ENCODE measurements at regions not wholly inside any gene's neighbourhood (a gene's known extent, or its start where the extent isn't known, plus 50 kb on each side); places are given as distances from the start of the nearest gene placed in this dataset.
"Not testable (repeated sequence)": the region's sequence is repeated elsewhere in the genome, so short reads cannot be mapped to it uniquely, and the experiment has no call there.

DNA sequence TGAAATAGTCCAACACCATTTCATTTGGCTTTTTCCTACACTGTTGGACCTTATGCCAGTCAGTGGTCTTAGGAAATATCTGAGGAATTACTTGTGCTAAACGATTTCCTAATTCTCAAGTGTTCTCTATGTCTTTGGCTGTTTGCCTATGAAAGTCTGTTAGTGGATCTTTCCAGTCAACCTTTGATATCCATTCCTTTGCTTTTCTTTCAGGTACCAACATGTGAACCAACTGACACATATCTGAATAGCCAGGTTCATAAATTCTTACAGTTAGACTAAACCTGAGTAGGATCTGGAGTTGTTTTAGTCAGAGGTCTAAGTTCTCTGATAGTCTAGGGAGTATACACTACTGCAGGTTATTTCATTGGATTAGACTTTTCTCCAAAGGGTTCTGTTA is 343.5 kb upstream of the LRRC3B start:
- no peak for DNase-seq (ENCODE audit: extremely low spot score)
- POLR2A ChIA-PET, result no interaction called here
- TF ChIP-seq CTCF (IDR thresholded peaks at IDR 0.05; ENCODE audit: control extremely low read depth, extremely low read depth, low read depth, missing control alignments), result no peak
- CTCF ChIA-PET, result no interaction called here

DNA sequence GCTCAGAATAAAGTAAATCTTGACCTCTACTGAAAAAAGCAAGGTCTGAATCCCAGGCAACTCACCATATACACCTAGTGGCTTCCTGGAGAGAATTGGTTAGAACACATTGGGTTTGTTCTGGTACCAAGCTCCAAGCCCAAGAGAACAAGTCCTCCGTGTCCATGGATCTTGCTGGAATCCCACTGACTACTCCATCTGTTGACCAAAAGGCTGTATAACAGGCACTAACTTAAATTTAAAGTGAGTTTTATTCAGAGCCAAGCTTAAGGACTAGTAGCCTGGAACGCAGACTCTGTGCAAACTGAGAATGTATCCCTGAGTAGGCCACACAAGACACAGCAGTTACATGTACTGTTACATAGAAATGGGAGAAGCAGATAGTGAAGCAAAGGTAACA is 342.1 kb upstream of the LRRC3B start:
- ChIA-PET CTCF (no interaction called here), POLR2A (no interaction called here)
- TF ChIP-seq CTCF (IDR thresholded peaks at IDR 0.05; ENCODE audit: control extremely low read depth, extremely low read depth, low read depth, missing control alignments), result no peak
- DNase-seq (ENCODE audit: extremely low spot score), result no peak

GRCh38 chr3:26281284-26281985 is 341.1 kb upstream of the LRRC3B start:
- DNase-seq (ENCODE audit: extremely low spot score), result no peak
- TF ChIP-seq CTCF (IDR thresholded peaks at IDR 0.05; ENCODE audit: control extremely low read depth, extremely low read depth, low read depth, missing control alignments), result no peak
- ChIA-PET CTCF (interaction anchor here (1.2 kb wide), 1 partner anchor 26 kb away, joined by 3 read pairs; no protein-coding TSS in a partner anchor), POLR2A (no interaction called here)

GRCh38 chr3:26284503-26284902 is 338.1 kb upstream of the LRRC3B start:
- DNase-seq (ENCODE audit: extremely low spot score); CTCF ChIA-PET; POLR2A ChIA-PET: not testable (repeated sequence)

DNA sequence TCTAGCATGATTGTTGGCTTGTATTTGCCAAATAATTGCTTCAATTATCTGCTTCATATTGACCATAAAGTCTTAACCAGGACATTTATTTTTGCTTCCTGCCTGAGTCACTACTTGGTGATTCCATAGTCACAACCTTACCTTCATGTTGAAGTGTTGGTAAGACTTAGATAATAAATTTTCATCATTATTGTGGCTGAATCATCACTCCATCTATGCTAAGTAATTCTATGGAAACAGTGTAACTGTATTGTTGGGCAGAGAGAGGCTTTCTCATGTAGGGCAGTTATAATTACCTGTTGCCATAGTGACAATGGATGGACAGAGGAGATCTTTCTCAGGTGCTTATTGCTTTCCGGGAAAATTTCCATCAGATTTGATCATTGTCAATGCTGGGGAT is 330.7 kb upstream of the LRRC3B start:
- POLR2A ChIA-PET, result no interaction called here
- DNase-seq (ENCODE audit: extremely low spot score), result no peak
- CTCF ChIA-PET, result no interaction called here
- TF ChIP-seq CTCF (IDR thresholded peaks at IDR 0.05; ENCODE audit: control extremely low read depth, extremely low read depth, low read depth, missing control alignments), result no peak

GRCh38 chr3:26292780-26293179 is 329.8 kb upstream of the LRRC3B start:
- ChIA-PET POLR2A (no interaction called here), CTCF (interaction anchor here (1.2 to 1.6 kb wide), 2 partner anchors 9 to 15 kb away, joined by 3 to 5 read pairs; no protein-coding TSS in a partner anchor)
- TF ChIP-seq CTCF (IDR thresholded peaks at IDR 0.05; ENCODE audit: control extremely low read depth, extremely low read depth, low read depth, missing control alignments), result no peak
- no peak for DNase-seq (ENCODE audit: extremely low spot score)

DNA sequence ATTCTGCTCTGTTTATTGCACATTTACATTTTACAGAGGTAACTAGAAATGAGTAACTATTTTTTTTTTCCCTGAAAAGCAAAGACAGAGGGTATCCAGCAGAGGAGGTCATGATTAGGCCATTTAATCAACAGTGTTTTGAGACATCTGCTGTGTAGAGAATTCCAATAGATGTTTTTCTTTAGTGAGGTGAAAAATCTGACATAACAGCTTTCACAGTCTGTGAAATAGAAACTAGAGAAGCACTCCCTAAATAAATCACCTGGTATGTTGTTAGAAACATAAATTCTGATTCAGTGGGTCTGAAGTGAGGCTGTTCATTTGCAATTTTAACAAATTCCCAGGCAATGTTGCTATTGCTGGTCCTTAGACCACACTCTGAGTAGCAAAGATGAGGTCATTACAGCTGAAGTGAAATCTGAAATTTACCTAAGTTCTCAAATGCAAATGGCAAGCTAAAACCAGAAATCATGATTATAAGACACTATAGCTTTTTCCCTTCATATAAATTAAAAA is 329.2 kb upstream of the LRRC3B start:
- ChIA-PET CTCF (interaction anchor here (1.2 to 1.6 kb wide), 2 partner anchors 8 to 14 kb away, joined by 3 to 5 read pairs; no protein-coding TSS in a partner anchor), POLR2A (no interaction called here)
- no peak for DNase-seq (ENCODE audit: extremely low spot score)
- no peak for TF ChIP-seq CTCF (IDR thresholded peaks at IDR 0.05; ENCODE audit: control extremely low read depth, extremely low read depth, low read depth, missing control alignments)
